Naive thymus-derived CD8-positive, alpha-beta T cell (primary cell): ENCODE measurements at regions not wholly inside any gene's neighbourhood (a gene's known extent, or its start where the extent isn't known, plus 50 kb on each side); places are given as distances from the start of the nearest gene placed in this dataset.
"Not testable (repeated sequence)": the region's sequence is repeated elsewhere in the genome, so short reads cannot be mapped to it uniquely, and the experiment has no call there.

ENCODE experiments used
- ATAC-seq, 2 donors: fragments of 150-1000 bp; cut with Tn5 transposase in 1 of 2; sonication (Bioruptor Pico), chemical (Tn5 transposase) in 1 of 2; 1 replicate in 1 of 2; 2 replicates in 1 of 2; pipeline ENCODE4 v1.10.0; 2021; ENCODE audit warnings: mild to moderate bottlenecking in 2 of 2, moderate library complexity in 2 of 2
- POLR2A ChIA-PET: fragments of 350-600 bp; sonication (Branson Sonifier 250); formaldehyde crosslinking; loops from one replicate; lab custom pipeline; 2021; ENCODE audit warnings: antibody characterized with exemption; lab: Charles Lee
- DNase-seq, 10 donors: peaks; one replicate each; pipeline versions ENCODE4 v3.0.0 to v3.0.0-alpha.2; 2020 to 2022
- H3K27ac Mint-ChIP-seq, 10 donors: one replicate each; pipeline ENCODE4 v1.8.0; 2020 to 2022; ENCODE audit warnings: mild to moderate bottlenecking in 10 of 10, mixed read lengths in 10 of 10, moderate library complexity in 4 of 10, inconsistent platforms in 1 of 10
- H3K27me3 Mint-ChIP-seq, 5 donors: one replicate each; pipeline ENCODE4 v1.8.0; 2021 to 2022; ENCODE audit warnings: mixed read lengths in 5 of 5
- H3K36me3 Mint-ChIP-seq, 3 donors: one replicate each; pipeline ENCODE4 v1.8.0; 2020 to 2022; ENCODE audit warnings: mixed read lengths in 3 of 3, mild to moderate bottlenecking in 2 of 3, inconsistent platforms in 1 of 3
- H3K4me1 Mint-ChIP-seq, 4 donors: one replicate each; pipeline ENCODE4 v1.8.0; 2021 to 2022; ENCODE audit warnings: mixed read lengths in 4 of 4
- H3K4me3 Mint-ChIP-seq, 10 donors: one replicate each; pipeline ENCODE4 v1.8.0; 2020 to 2022; ENCODE audit warnings: mild to moderate bottlenecking in 10 of 10, mixed read lengths in 10 of 10, moderate library complexity in 6 of 10, inconsistent platforms in 1 of 10
- H3K9me3 Mint-ChIP-seq, 9 donors: one replicate each; pipeline ENCODE4 v1.8.0; 2020 to 2022; ENCODE audit warnings: mixed read lengths in 9 of 9, mild to moderate bottlenecking in 3 of 9, inconsistent platforms in 1 of 9, moderate library complexity in 1 of 9

- H3K4me3 Mint-ChIP-seq = no peak overlapping the region
- no peak for ATAC-seq
- no peaks in the 10 kb centered on the region for H3K4me1 Mint-ChIP-seq
- no peak for DNase-seq
- no peaks in the 10 kb centered on the region for H3K27me3 Mint-ChIP-seq
- POLR2A ChIA-PET = no interaction called here
- H3K9me3 Mint-ChIP-seq = peaks cover 0 to 5% (median 0%) of the 10 kb centered on the region in 9 donors
- H3K36me3 Mint-ChIP-seq = no peaks in the 10 kb centered on the region
- no peak overlapping the region for H3K27ac Mint-ChIP-seq
These were observed 407.4 kb downstream of the DTWD2 start for GRCh38 chr5:118580949-118581348.

GRCh38 chr5:118578093-118578492 lies 410.3 kb downstream of the DTWD2 start:
- no peak overlapping the region for H3K4me3 Mint-ChIP-seq
- H3K36me3 Mint-ChIP-seq = no peaks in the 10 kb centered on the region
- DNase-seq = no peak
- H3K4me1 Mint-ChIP-seq = no peaks in the 10 kb centered on the region
- POLR2A ChIA-PET = no interaction called here
- ATAC-seq = no peak
- H3K9me3 Mint-ChIP-seq = peaks cover 0 to 10% (median 4%) of the 10 kb centered on the region in 9 donors
- H3K27me3 Mint-ChIP-seq = peaks cover 0 to 3% (median 0%) of the 10 kb centered on the region in 5 donors
- no peak overlapping the region for H3K27ac Mint-ChIP-seq

- Mint-ChIP-seq H3K27me3 (peaks cover 0 to 3% (median 0%) of the 10 kb centered on the region in 5 donors), H3K4me3 (no peak overlapping the region), H3K4me1 (no peaks in the 10 kb centered on the region), H3K9me3 (peaks cover 0 to 10% (median 4%) of the 10 kb centered on the region in 9 donors), H3K27ac (no peak overlapping the region), H3K36me3 (no peaks in the 10 kb centered on the region)
- DNase-seq = no peak
- POLR2A ChIA-PET = no interaction called here
- no peak for ATAC-seq
These were observed 410.7 kb downstream of the DTWD2 start for GRCh38 chr5:118577621-118578020.

GRCh38 chr5:118570276-118570675 lies 418.1 kb downstream of the DTWD2 start:
- H3K4me1 Mint-ChIP-seq, H3K36me3 Mint-ChIP-seq, H3K9me3 Mint-ChIP-seq, H3K4me3 Mint-ChIP-seq, ATAC-seq, DNase-seq, H3K27me3 Mint-ChIP-seq, H3K27ac Mint-ChIP-seq, POLR2A ChIA-PET: not testable (repeated sequence)

- ATAC-seq, H3K27ac Mint-ChIP-seq, H3K4me3 Mint-ChIP-seq, H3K27me3 Mint-ChIP-seq, H3K9me3 Mint-ChIP-seq, H3K36me3 Mint-ChIP-seq, H3K4me1 Mint-ChIP-seq, DNase-seq, POLR2A ChIA-PET: not testable (repeated sequence)
These were observed 418.8 kb downstream of the DTWD2 start for GRCh38 chr5:118569596-118569995.

- Mint-ChIP-seq H3K27ac (no peak overlapping the region), H3K36me3 (no peaks in the 10 kb centered on the region), H3K9me3 (peaks cover 0 to 5% (median 0%) of the 10 kb centered on the region in 9 donors), H3K27me3 (peaks cover 0 to 2% (median 0%) of the 10 kb centered on the region in 5 donors), H3K4me3 (no peak overlapping the region), H3K4me1 (no peaks in the 10 kb centered on the region)
- POLR2A ChIA-PET = no interaction called here
- ATAC-seq (no peak), DNase-seq (no peak)
These were observed 422.9 kb downstream of the DTWD2 start for GRCh38 chr5:118565335-118565971.

- DNase-seq = no peak
- POLR2A ChIA-PET = no interaction called here
- ATAC-seq = no peak
- H3K4me3 Mint-ChIP-seq = no peak overlapping the region
- H3K9me3 Mint-ChIP-seq = peaks cover 0 to 3% (median 0%) of the 10 kb centered on the region in 9 donors
- no peaks in the 10 kb centered on the region for H3K36me3 Mint-ChIP-seq
- no peak overlapping the region for H3K27ac Mint-ChIP-seq
- H3K27me3 Mint-ChIP-seq = peaks cover 0 to 5% (median 0%) of the 10 kb centered on the region in 5 donors
- H3K4me1 Mint-ChIP-seq = no peaks in the 10 kb centered on the region
These were observed 426.4 kb downstream of the DTWD2 start for GRCh38 chr5:118561971-118562370.

- Mint-ChIP-seq H3K9me3 (peaks cover 0 to 3% (median 0%) of the 10 kb centered on the region in 9 donors), H3K36me3 (no peaks in the 10 kb centered on the region), H3K27ac (no peak overlapping the region), H3K4me3 (no peak overlapping the region), H3K4me1 (no peaks in the 10 kb centered on the region), H3K27me3 (peaks cover 0 to 9% (median 0%) of the 10 kb centered on the region in 5 donors)
- no peak for ATAC-seq
- POLR2A ChIA-PET = no interaction called here
- DNase-seq = no peak
These were observed 427.1 kb downstream of the DTWD2 start for GRCh38 chr5:118561235-118561634.

GRCh38 chr5:118558871-118559270 lies 429.5 kb downstream of the DTWD2 start:
- no peaks in the 10 kb centered on the region for H3K9me3 Mint-ChIP-seq
- DNase-seq (no peak), ATAC-seq (no peak)
- H3K36me3 Mint-ChIP-seq = no peaks in the 10 kb centered on the region
- no peak overlapping the region for H3K4me3 Mint-ChIP-seq
- no peaks in the 10 kb centered on the region for H3K4me1 Mint-ChIP-seq
- peaks cover 0 to 9% (median 0%) of the 10 kb centered on the region in 5 donors for H3K27me3 Mint-ChIP-seq
- no peak overlapping the region for H3K27ac Mint-ChIP-seq
- POLR2A ChIA-PET = no interaction called here

GRCh38 chr5:118557251-118557661 lies 431.1 kb downstream of the DTWD2 start:
- ATAC-seq (no peak), DNase-seq (no peak)
- H3K27me3 Mint-ChIP-seq = peaks cover 0 to 9% (median 0%) of the 10 kb centered on the region in 5 donors
- H3K36me3 Mint-ChIP-seq = no peaks in the 10 kb centered on the region
- peaks cover 0 to 3% (median 0%) of the 10 kb centered on the region in 9 donors for H3K9me3 Mint-ChIP-seq
- H3K4me3 Mint-ChIP-seq = no peak overlapping the region
- no peaks in the 10 kb centered on the region for H3K4me1 Mint-ChIP-seq
- POLR2A ChIA-PET = no interaction called here
- H3K27ac Mint-ChIP-seq = no peak overlapping the region

GRCh38 chr5:118556792-118557191 lies 431.6 kb downstream of the DTWD2 start:
- Mint-ChIP-seq H3K27me3 (peaks cover 0 to 9% (median 0%) of the 10 kb centered on the region in 5 donors), H3K36me3 (no peaks in the 10 kb centered on the region), H3K27ac (no peak overlapping the region), H3K4me3 (no peak overlapping the region), H3K9me3 (peaks cover 0 to 3% (median 0%) of the 10 kb centered on the region in 9 donors), H3K4me1 (no peaks in the 10 kb centered on the region)
- POLR2A ChIA-PET = no interaction called here
- DNase-seq (no peak), ATAC-seq (no peak)

GRCh38 chr5:118555727-118556126 lies 432.6 kb downstream of the DTWD2 start:
- DNase-seq = no peak
- POLR2A ChIA-PET = no interaction called here
- Mint-ChIP-seq H3K9me3 (peaks cover 0 to 3% (median 0%) of the 10 kb centered on the region in 9 donors), H3K4me3 (no peak overlapping the region), H3K27ac (no peak overlapping the region), H3K4me1 (no peaks in the 10 kb centered on the region), H3K27me3 (peaks cover 0 to 9% (median 0%) of the 10 kb centered on the region in 5 donors), H3K36me3 (no peaks in the 10 kb centered on the region)
- no peak for ATAC-seq

- no peak overlapping the region for H3K27ac Mint-ChIP-seq
- peaks cover 0 to 3% (median 0%) of the 10 kb centered on the region in 9 donors for H3K9me3 Mint-ChIP-seq
- no peaks in the 10 kb centered on the region for H3K4me1 Mint-ChIP-seq
- no peaks in the 10 kb centered on the region for H3K36me3 Mint-ChIP-seq
- H3K4me3 Mint-ChIP-seq = no peak overlapping the region
- POLR2A ChIA-PET = no interaction called here
- DNase-seq = no peak
- no peak for ATAC-seq
- peaks cover 0 to 9% (median 0%) of the 10 kb centered on the region in 5 donors for H3K27me3 Mint-ChIP-seq
These were observed 433.4 kb downstream of the DTWD2 start for GRCh38 chr5:118554981-118555380.

GRCh38 chr5:118554241-118554640 lies 434.1 kb downstream of the DTWD2 start:
- Mint-ChIP-seq H3K4me3 (no peak overlapping the region), H3K9me3 (peaks cover 0 to 3% (median 0%) of the 10 kb centered on the region in 9 donors), H3K27ac (no peak overlapping the region), H3K4me1 (no peaks in the 10 kb centered on the region), H3K36me3 (no peaks in the 10 kb centered on the region), H3K27me3 (peaks cover 0 to 9% (median 0%) of the 10 kb centered on the region in 5 donors)
- DNase-seq (no peak), ATAC-seq (no peak)
- POLR2A ChIA-PET = no interaction called here
